Colonic mucosa (tissue), 4 donors: ENCODE measurements at regions not wholly inside any gene's neighbourhood (a gene's known extent, or its start where the extent isn't known, plus 50 kb on each side); places are given as distances from the start of the nearest gene placed in this dataset.

Source experiments
- DNase-seq: peaks from one replicate; pipeline ENCODE4 v3.0.0-alpha.2; 2020
- H3K27ac ChIP-seq: fragments of 200-600 bp; one replicate; pipeline ENCODE4 v1.8.0; 2021
- H3K27me3 ChIP-seq: fragments of 200-600 bp; one replicate; pipeline ENCODE4 v1.8.0; 2021
- H3K36me3 ChIP-seq: fragments of 200-600 bp; one replicate; pipeline ENCODE4 v1.8.0; 2021
- H3K4me1 ChIP-seq: fragments of 200-600 bp; one replicate; pipeline ENCODE4 v1.8.0; 2021; ENCODE audit warnings: mild to moderate bottlenecking
- H3K4me3 ChIP-seq: fragments of 200-600 bp; one replicate; pipeline ENCODE4 v1.8.0; 2021
- H3K9ac ChIP-seq, 2 donors: one replicate each; pipeline ENCODE4 v1.7.0; 2013; ENCODE audit warnings: control low read depth in 2 of 2, low read depth in 2 of 2, low read length in 2 of 2
- H3K9me3 ChIP-seq: fragments of 200-600 bp; one replicate; pipeline ENCODE4 v1.8.0; 2021
- CTCF ChIP-seq: fragments of 200-600 bp; IDR thresholded peaks from one replicate; pipeline ENCODE4 v1.8.0; 2022; ENCODE audit warnings: antibody characterized with exemption, mild to moderate bottlenecking
- intact Hi-C: fragments of 100-400 bp; cut with DNase I; formaldehyde crosslinking; loops from one replicate; pipeline ENCODE4 v1.14.1; 2022
- donor health status: healthy.
- donor health status: DM: no; HTN: no; CAD: no.
- donor health status: DM: no; HTN: no; CAD: no.

GRCh38 chrX:39527025-39527424, 570.7 kb downstream of the BCOR start:
- Histone ChIP-seq H3K27me3 (no peaks in the 10 kb centered on the region), H3K27ac (no peak overlapping the region), H3K9me3 (no peaks in the 10 kb centered on the region), H3K36me3 (no peaks in the 10 kb centered on the region), H3K9ac (no peak overlapping the region), H3K4me1 (no peaks in the 10 kb centered on the region), H3K4me3 (no peak overlapping the region)
- no peak for TF ChIP-seq CTCF
- intact Hi-C loops, result no loop called here
- no peak for DNase-seq

- TF ChIP-seq CTCF, result no peak
- H3K4me3 ChIP-seq, result no peak overlapping the region
- no peak overlapping the region for H3K9ac ChIP-seq
- DNase-seq, result no peak
- no peaks in the 10 kb centered on the region for H3K36me3 ChIP-seq
- H3K27me3 ChIP-seq, result no peaks in the 10 kb centered on the region
- H3K9me3 ChIP-seq, result no peaks in the 10 kb centered on the region
- no peaks in the 10 kb centered on the region for H3K4me1 ChIP-seq
- no peak overlapping the region for H3K27ac ChIP-seq
- intact Hi-C loops, result no loop called here
Measured at GRCh38 chrX:39528161-39528916, 569.4 kb downstream of the BCOR start.

- no peak for TF ChIP-seq CTCF
- no peak for DNase-seq
- Histone ChIP-seq H3K4me3 (no peak overlapping the region), H3K27ac (no peak overlapping the region), H3K36me3 (no peaks in the 10 kb centered on the region), H3K4me1 (no peaks in the 10 kb centered on the region), H3K27me3 (no peaks in the 10 kb centered on the region), H3K9me3 (no peaks in the 10 kb centered on the region), H3K9ac (no peak overlapping the region)
- intact Hi-C loops, result no loop called here
Measured at GRCh38 chrX:39532761-39533160, 565.0 kb downstream of the BCOR start.

GRCh38 chrX:39534949-39535348, 562.8 kb downstream of the BCOR start:
- Histone ChIP-seq H3K9me3 (no peaks in the 10 kb centered on the region), H3K27ac (no peak overlapping the region), H3K4me1 (no peaks in the 10 kb centered on the region), H3K27me3 (no peaks in the 10 kb centered on the region), H3K9ac (no peak overlapping the region), H3K36me3 (no peaks in the 10 kb centered on the region), H3K4me3 (no peak overlapping the region)
- no peak for TF ChIP-seq CTCF
- intact Hi-C loops, result no loop called here
- DNase-seq, result no peak

- intact Hi-C loops, result no loop called here
- Histone ChIP-seq H3K27ac (no peak overlapping the region), H3K9me3 (no peaks in the 10 kb centered on the region), H3K9ac (no peak overlapping the region), H3K4me1 (no peaks in the 10 kb centered on the region), H3K4me3 (no peak overlapping the region), H3K36me3 (no peaks in the 10 kb centered on the region), H3K27me3 (no peaks in the 10 kb centered on the region)
- no peak for DNase-seq
- no peak for TF ChIP-seq CTCF
Measured at GRCh38 chrX:39536211-39536610, 561.5 kb downstream of the BCOR start.
